ENCODE measurements at regions not wholly inside any gene's neighbourhood (a gene's known extent, or its start where the extent isn't known, plus 50 kb on each side); places are given as distances from the start of the nearest gene placed in this dataset.
"Not testable (repeated sequence)": the region's sequence is repeated elsewhere in the genome, so short reads cannot be mapped to it uniquely, and the experiment has no call there.

DNA sequence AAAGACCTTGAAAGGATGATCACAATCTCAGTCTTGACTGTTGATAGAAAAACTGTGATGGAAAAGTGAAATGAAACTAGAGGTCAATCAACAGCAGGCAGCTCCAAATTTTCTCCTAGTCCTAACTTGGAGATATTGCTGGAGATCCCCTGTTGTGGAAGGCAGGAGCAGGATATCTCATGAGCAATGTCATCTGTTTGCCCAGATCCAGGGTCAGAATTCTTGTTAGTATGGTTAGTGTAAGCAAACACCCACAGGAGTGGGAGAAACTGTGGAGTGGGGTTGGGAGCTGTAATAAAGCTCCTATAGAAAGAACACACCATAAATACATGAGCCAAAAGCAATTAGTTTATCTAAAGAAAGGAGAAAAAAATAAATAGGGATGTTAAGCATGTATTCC, 169.0 kb downstream of the AKR1D1 start:
- H3K4me3 ChIP-seq (ENCODE audit: low read depth, low read length), result no peak overlapping the region
- TF ChIP-seq CTCF (conservative IDR thresholded peaks at IDR 0.05; ENCODE audit: low read depth, low read length), result no peak
- DNase-seq (ENCODE audit: low read depth), result peak; percentile 23

- H3K4me3 ChIP-seq (ENCODE audit: low read depth, low read length), result no peak overlapping the region
- peak; percentile 87 for DNase-seq (ENCODE audit: low read depth)
- no peak for TF ChIP-seq CTCF (conservative IDR thresholded peaks at IDR 0.05; ENCODE audit: low read depth, low read length)
Observed at GRCh38 chr7:138245682-138246081, 169.4 kb downstream of the AKR1D1 start.

DNA sequence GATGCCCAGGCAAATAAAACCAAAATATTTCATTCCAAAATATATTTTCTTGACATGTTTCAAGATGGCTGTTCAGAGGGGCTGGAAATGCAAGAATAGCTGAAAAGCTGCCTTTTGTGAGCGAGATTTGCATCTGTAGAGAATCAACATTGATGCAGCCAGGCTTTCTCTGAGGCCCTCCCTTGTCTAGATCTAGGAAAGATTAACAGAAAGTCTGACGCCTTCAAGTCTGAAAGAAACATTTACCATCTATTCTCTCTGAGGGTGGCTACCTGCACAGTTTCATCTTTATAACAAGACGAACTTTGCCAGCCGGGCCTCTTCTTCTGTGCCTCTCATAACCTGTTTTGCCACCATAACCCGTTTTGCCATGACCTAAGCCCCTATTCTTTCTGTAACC, 170.2 kb downstream of the AKR1D1 start:
- TF ChIP-seq CTCF (conservative IDR thresholded peaks at IDR 0.05; ENCODE audit: low read depth, low read length), result no peak
- DNase-seq (ENCODE audit: low read depth), result no peak
- H3K4me3 ChIP-seq (ENCODE audit: low read depth, low read length), result no peak overlapping the region

GRCh38 chr7:138247081-138247480, 170.8 kb downstream of the AKR1D1 start:
- DNase-seq (ENCODE audit: low read depth), result no peak
- TF ChIP-seq CTCF (conservative IDR thresholded peaks at IDR 0.05; ENCODE audit: low read depth, low read length), result no peak

GRCh38 chr7:138247568-138248333, 171.5 kb downstream of the AKR1D1 start:
- peak; percentile 77 for DNase-seq (ENCODE audit: low read depth)
- no peak overlapping the region for H3K4me3 ChIP-seq (ENCODE audit: low read depth, low read length)

More at GRCh38 chr7:138247081-138247480, 170.8 kb downstream of the AKR1D1 start:
- no peak overlapping the region for H3K4me3 ChIP-seq (ENCODE audit: low read depth, low read length)

DNA sequence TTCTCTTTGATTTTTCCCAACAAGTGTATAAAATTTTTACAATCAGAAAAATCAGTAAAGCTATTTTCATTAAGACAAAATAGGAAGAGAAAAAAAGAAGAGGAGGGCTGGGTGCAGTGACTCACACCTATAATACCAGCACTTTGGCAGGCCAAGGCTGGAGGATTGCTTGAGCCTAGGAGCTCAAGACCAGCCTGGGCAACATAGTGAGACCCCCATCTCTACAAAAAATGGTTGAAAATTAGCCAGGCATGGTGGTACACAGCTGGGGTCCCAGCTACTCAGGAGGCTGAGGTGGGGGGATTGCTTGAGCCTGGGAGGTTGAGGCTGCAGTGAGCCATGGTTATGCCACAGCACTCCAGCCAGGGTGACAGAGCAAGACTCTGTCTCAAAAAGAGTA, 172.3 kb downstream of the AKR1D1 start:
- no peak for TF ChIP-seq CTCF (conservative IDR thresholded peaks at IDR 0.05; ENCODE audit: low read depth, low read length)

More at GRCh38 chr7:138247568-138248333, 171.5 kb downstream of the AKR1D1 start:
- TF ChIP-seq CTCF (conservative IDR thresholded peaks at IDR 0.05; ENCODE audit: low read depth, low read length), result no peak

GRCh38 chr7:138249975-138250374, 173.7 kb downstream of the AKR1D1 start:
- no peak overlapping the region for H3K4me3 ChIP-seq (ENCODE audit: low read depth, low read length)
- TF ChIP-seq CTCF (conservative IDR thresholded peaks at IDR 0.05; ENCODE audit: low read depth, low read length), result no peak
- DNase-seq (ENCODE audit: low read depth), result no peak

More for the DNA sequence above, 172.3 kb downstream of the AKR1D1 start:
- no peak overlapping the region for H3K4me3 ChIP-seq (ENCODE audit: low read depth, low read length)
- peak; percentile 34 for DNase-seq (ENCODE audit: low read depth)

DNA sequence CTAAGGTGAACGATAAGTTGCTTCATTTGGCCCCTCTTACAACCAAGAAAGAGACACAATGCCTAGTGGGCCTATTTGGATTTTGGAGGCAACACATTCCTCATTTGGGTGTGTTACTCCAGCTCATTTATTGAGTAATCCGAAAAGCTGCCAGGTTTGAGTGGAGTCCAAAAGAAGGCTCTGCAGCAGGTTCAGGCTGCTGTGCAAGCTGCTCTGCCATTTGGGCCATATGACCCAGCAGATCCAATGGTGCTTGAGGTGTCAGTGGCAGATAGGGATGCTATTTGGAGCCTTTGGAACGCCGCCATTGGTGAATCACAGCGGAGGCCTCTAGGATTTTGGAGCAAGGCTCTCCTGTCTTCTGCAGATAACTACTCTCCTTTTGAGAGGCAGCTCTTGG, 176.4 kb downstream of the AKR1D1 start:
- not testable (repeated sequence) for DNase-seq (ENCODE audit: low read depth)

More for the DNA sequence above, 176.4 kb downstream of the AKR1D1 start:
- not testable (repeated sequence) for H3K4me3 ChIP-seq (ENCODE audit: low read depth, low read length)
